PC-9 (cell line): ENCODE measurements at regions not wholly inside any gene's neighbourhood (a gene's known extent, or its start where the extent isn't known, plus 50 kb on each side); places are given as distances from the start of the nearest gene placed in this dataset.

ENCODE experiments used
- EZH2 ChIP-seq: fragments of 200-600 bp; sonication (generic); IDR thresholded peaks from 2 replicates; pipeline ENCODE4 v1.8.0; 2017; ENCODE audit warnings: antibody characterized with exemption, low read depth
- TF ChIP-seq, protein P1 (sequence below): fragments of 200-600 bp; sonication (generic); conservative IDR thresholded peaks from 2 replicates; pipeline ENCODE4 v1.6.1; 2017; ENCODE audit warnings: mixed run types, antibody characterized with exemption, mild to moderate bottlenecking, moderate library complexity

DNA sequence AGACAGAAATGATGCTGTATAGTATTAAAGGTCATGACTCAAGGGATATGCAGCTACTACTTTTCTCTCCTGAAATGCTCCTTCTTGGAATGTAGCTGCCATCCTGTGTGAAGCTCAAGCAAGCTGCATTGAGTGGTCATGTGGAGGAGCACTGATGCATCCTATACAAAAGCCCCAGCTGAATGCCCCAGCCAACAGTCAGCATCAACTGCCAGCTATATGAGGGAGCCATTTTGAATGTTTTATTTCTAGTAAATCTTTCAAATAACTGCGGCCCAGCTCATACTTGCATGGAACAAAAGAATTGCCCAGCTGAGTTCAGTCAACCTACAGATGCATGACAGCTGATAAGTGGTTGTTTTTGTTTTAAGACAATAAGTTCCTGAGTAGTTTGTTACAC, 165.0 kb upstream of the GEMIN8 start:
- TF ChIP-seq, protein P1, sequence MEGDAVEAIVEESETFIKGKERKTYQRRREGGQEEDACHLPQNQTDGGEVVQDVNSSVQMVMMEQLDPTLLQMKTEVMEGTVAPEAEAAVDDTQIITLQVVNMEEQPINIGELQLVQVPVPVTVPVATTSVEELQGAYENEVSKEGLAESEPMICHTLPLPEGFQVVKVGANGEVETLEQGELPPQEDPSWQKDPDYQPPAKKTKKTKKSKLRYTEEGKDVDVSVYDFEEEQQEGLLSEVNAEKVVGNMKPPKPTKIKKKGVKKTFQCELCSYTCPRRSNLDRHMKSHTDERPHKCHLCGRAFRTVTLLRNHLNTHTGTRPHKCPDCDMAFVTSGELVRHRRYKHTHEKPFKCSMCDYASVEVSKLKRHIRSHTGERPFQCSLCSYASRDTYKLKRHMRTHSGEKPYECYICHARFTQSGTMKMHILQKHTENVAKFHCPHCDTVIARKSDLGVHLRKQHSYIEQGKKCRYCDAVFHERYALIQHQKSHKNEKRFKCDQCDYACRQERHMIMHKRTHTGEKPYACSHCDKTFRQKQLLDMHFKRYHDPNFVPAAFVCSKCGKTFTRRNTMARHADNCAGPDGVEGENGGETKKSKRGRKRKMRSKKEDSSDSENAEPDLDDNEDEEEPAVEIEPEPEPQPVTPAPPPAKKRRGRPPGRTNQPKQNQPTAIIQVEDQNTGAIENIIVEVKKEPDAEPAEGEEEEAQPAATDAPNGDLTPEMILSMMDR: no peak
- TF ChIP-seq EZH2: no peak
